CD14-positive monocyte (primary cell): ENCODE measurements at regions not wholly inside any gene's neighbourhood (a gene's known extent, or its start where the extent isn't known, plus 50 kb on each side); places are given as distances from the start of the nearest gene placed in this dataset.

Experiments
- DNase-seq, 3 donors: peaks; one replicate each; pipeline ENCODE4 v3.0.0-alpha.2; 2011 to 2022
- H2AFZ ChIP-seq: 2 replicates; pipeline ENCODE4 v1.6.0; 2012; ENCODE audit warnings: mild to moderate bottlenecking, low read depth, low read length, inconsistent platforms; ENCODE audit not compliant: insufficient read depth, poor library complexity, severe bottlenecking
- H3K27ac ChIP-seq, 2 donors: 1 replicate in 1 of 2; 2 replicates in 1 of 2; pipeline ENCODE4 v1.5.1; 2012 to 2013; ENCODE audit warnings: low read length in 2 of 2, control low read depth in 1 of 2, inconsistent platforms in 1 of 2, low read depth in 1 of 2, mild to moderate bottlenecking in 1 of 2
- H3K27me3 ChIP-seq, 2 donors: one replicate each; pipeline versions ENCODE4 v1.6.0 to v1.6.1; 2011 to 2013; ENCODE audit warnings: low read length in 2 of 2; ENCODE audit not compliant: control insufficient read depth in 2 of 2, insufficient read depth in 2 of 2
- H3K36me3 ChIP-seq, 2 donors: replicated peaks in 1 of 2; 1 replicate in 1 of 2; 2 replicates in 1 of 2; pipeline versions ENCODE4 v1.5.1 to v1.6.1; 2012 to 2013; ENCODE audit warnings: low read length in 2 of 2, control low read depth in 1 of 2, inconsistent platforms in 1 of 2, mild to moderate bottlenecking in 1 of 2; ENCODE audit not compliant: insufficient read depth in 2 of 2, control insufficient read depth in 1 of 2
- H3K4me1 ChIP-seq, 2 donors: 1 replicate in 1 of 2; 2 replicates in 1 of 2; pipeline versions ENCODE4 v1.5.1 to v1.6.1; 2012 to 2013; ENCODE audit warnings: low read length in 2 of 2, control low read depth in 1 of 2, inconsistent platforms in 1 of 2, mild to moderate bottlenecking in 1 of 2, moderate library complexity in 1 of 2; ENCODE audit not compliant: insufficient read depth in 2 of 2, control insufficient read depth in 1 of 2
- H3K4me2 ChIP-seq: replicated peaks from 2 replicates; pipeline ENCODE3; 2012; ENCODE audit warnings: low read length, moderate library complexity, mild to moderate bottlenecking; ENCODE audit not compliant: poor library complexity, severe bottlenecking; ENCODE audit errors: extremely low read depth
- H3K4me3 ChIP-seq, 3 experiments: fragments of 200-600 bp in 1 of 3; sonication (generic) in 1 of 3; replicated peaks in 1 of 3; 1 replicate in 2 of 3; 2 replicates in 1 of 3; pipeline ENCODE4 v1.5.1; 2011 to 2013; ENCODE audit warnings: low read length in 3 of 3, mild to moderate bottlenecking in 3 of 3, control low read depth in 2 of 3, low read depth in 2 of 3, inconsistent platforms in 1 of 3, moderate library complexity in 1 of 3
- H3K79me2 ChIP-seq: 2 replicates; pipeline ENCODE4 v1.6.0; 2012; ENCODE audit warnings: mild to moderate bottlenecking, control low read depth, inconsistent platforms, low read length, moderate library complexity; ENCODE audit not compliant: insufficient read depth
- H3K9ac ChIP-seq: 2 replicates; pipeline ENCODE4 v1.6.0; 2017; ENCODE audit warnings: low read length, mild to moderate bottlenecking; ENCODE audit not compliant: insufficient read depth, poor library complexity, severe bottlenecking
- H3K9me3 ChIP-seq, 2 donors: replicated peaks in 1 of 2; 1 replicate in 1 of 2; 2 replicates in 1 of 2; pipeline versions ENCODE4 v1.5.1 to v1.6.1; 2012 to 2013; ENCODE audit warnings: low read length in 2 of 2, control low read depth in 1 of 2; ENCODE audit not compliant: control insufficient read depth in 1 of 2, insufficient read depth in 1 of 2
- H4K20me1 ChIP-seq: 2 replicates; pipeline ENCODE4 v1.6.0; 2012; ENCODE audit warnings: mild to moderate bottlenecking, low read length, control low read depth, moderate library complexity; ENCODE audit not compliant: insufficient read depth
- H3K27ac Mint-ChIP-seq, 7 donors: one replicate each; pipeline ENCODE4 v1.8.0; 2020; ENCODE audit warnings: mild to moderate bottlenecking in 7 of 7, mixed read lengths in 7 of 7, moderate library complexity in 6 of 7, inconsistent platforms in 2 of 7
- H3K27me3 Mint-ChIP-seq, 3 donors: one replicate each; pipeline ENCODE4 v1.8.0; 2021 to 2022; ENCODE audit warnings: low read depth in 3 of 3, mild to moderate bottlenecking in 3 of 3, mixed read lengths in 3 of 3, moderate library complexity in 3 of 3, inconsistent platforms in 1 of 3
- H3K36me3 Mint-ChIP-seq, 2 donors: one replicate each; pipeline ENCODE4 v1.8.0; 2020; ENCODE audit warnings: mixed read lengths in 2 of 2, inconsistent platforms in 1 of 2, mild to moderate bottlenecking in 1 of 2
- H3K4me1 Mint-ChIP-seq: one replicate; pipeline ENCODE4 v1.8.0; 2020; ENCODE audit warnings: mild to moderate bottlenecking, mixed read lengths
- H3K4me3 Mint-ChIP-seq, 2 donors: one replicate each; pipeline ENCODE4 v1.8.0; 2020; ENCODE audit warnings: mild to moderate bottlenecking in 2 of 2, mixed read lengths in 2 of 2, moderate library complexity in 1 of 2
- H3K9me3 Mint-ChIP-seq, 7 donors: one replicate each; pipeline ENCODE4 v1.8.0; 2020 to 2022; ENCODE audit warnings: mixed read lengths in 7 of 7, mild to moderate bottlenecking in 6 of 7, moderate library complexity in 6 of 7, inconsistent platforms in 2 of 7
- WGBS: methylation state at CpG from one replicate; pipeline ENCODE4 v1.1.5; 2013; ENCODE audit warnings: missing lambda C conversion rate; ENCODE audit not compliant: insufficient coverage; 5-methylcytosine and 5-hydroxymethylcytosine counted together
- intact Hi-C, 2 donors: fragments of 100-400 bp; cut with micrococcal nuclease; formaldehyde crosslinking; loops; one replicate each; pipeline versions ENCODE4 v1.15.0 to v1.15.1; 2023
- TF ChIP-seq, protein P1 (sequence below): fragments of 200-600 bp; IDR thresholded peaks from one replicate; pipeline ENCODE4 v1.8.0; 2022; ENCODE audit warnings: antibody characterized with exemption, mild to moderate bottlenecking

DNA sequence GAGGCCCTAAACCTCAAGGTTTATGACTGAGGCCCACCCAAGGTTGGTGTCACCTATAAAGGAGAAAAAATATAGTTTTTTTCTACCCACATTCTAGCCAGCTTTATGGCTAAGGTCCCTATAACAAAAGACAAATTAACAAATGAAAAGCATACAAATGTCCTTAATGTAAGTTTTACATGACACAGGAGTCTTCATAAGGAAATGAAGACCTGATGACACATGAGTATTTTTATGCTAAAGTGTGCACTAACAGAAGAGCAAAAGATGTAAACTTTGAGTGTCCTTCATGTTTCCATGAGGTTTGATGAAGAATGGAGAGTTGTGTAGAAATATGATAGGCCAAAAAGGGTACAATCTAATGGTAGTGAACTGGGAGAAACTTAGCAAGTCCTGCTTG, 114.7 kb upstream of the INTU start:
- Mint-ChIP-seq H3K4me3 (no peak overlapping the region), H3K27ac (no peak overlapping the region), H3K9me3 (peaks cover 0 to 8% (median 2%) of the 10 kb centered on the region in 7 donors), H3K27me3 (peaks cover 0 to 2% (median 0%) of the 10 kb centered on the region in 3 donors), H3K4me1 (no peaks in the 10 kb centered on the region), H3K36me3 (no peaks in the 10 kb centered on the region)
- H3K36me3 ChIP-seq = no peaks in the 10 kb centered on the region
- H3K4me3 ChIP-seq = no peak overlapping the region
- no peaks in the 10 kb centered on the region for H3K4me1 ChIP-seq
- no peak for DNase-seq
- no peak overlapping the region for H2AFZ ChIP-seq
- H3K79me2 ChIP-seq = no peaks in the 10 kb centered on the region
- TF ChIP-seq, protein P1, sequence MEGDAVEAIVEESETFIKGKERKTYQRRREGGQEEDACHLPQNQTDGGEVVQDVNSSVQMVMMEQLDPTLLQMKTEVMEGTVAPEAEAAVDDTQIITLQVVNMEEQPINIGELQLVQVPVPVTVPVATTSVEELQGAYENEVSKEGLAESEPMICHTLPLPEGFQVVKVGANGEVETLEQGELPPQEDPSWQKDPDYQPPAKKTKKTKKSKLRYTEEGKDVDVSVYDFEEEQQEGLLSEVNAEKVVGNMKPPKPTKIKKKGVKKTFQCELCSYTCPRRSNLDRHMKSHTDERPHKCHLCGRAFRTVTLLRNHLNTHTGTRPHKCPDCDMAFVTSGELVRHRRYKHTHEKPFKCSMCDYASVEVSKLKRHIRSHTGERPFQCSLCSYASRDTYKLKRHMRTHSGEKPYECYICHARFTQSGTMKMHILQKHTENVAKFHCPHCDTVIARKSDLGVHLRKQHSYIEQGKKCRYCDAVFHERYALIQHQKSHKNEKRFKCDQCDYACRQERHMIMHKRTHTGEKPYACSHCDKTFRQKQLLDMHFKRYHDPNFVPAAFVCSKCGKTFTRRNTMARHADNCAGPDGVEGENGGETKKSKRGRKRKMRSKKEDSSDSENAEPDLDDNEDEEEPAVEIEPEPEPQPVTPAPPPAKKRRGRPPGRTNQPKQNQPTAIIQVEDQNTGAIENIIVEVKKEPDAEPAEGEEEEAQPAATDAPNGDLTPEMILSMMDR = no peak
- H3K9me3 ChIP-seq = no peaks in the 10 kb centered on the region
- no peaks in the 10 kb centered on the region for H4K20me1 ChIP-seq
- intact Hi-C loops = no loop called here
- H3K9ac ChIP-seq = no peak overlapping the region
- no peak overlapping the region for H3K27ac ChIP-seq
- no peaks in the 10 kb centered on the region for H3K27me3 ChIP-seq
- H3K4me2 ChIP-seq = no peak overlapping the region

DNA sequence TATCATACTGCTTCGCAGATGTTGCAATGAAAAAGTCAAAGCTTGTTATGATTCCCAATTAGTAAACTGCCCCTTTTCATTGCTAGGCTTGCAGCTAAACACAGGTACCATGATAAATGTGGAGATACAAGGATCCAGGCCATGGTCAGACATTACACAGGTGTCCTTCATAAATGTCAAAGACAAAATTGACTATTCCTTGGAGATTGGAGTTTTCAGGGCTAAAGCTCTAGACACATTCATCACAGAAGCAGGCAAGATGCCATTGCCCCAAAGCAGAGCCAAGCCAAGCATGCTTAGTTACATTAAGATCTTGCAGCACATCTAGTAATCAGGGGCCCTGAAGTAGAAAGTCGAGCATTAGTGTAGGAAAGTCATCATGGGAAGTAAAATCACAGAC, 111.3 kb upstream of the INTU start:
- H3K27ac ChIP-seq = no peak overlapping the region
- TF ChIP-seq, protein P1 = no peak
- H3K9ac ChIP-seq = no peak overlapping the region
- H3K27me3 Mint-ChIP-seq = peaks cover 0 to 3% (median 0%) of the 10 kb centered on the region in 3 donors
- H2AFZ ChIP-seq = no peak overlapping the region
- WGBS = 86% methylated on average over 1 of the region's 2 CpGs
- no peaks in the 10 kb centered on the region for H3K4me1 ChIP-seq
- H3K36me3 Mint-ChIP-seq = no peaks in the 10 kb centered on the region
- H3K4me3 ChIP-seq = no peak overlapping the region
- H3K9me3 ChIP-seq = no peaks in the 10 kb centered on the region
- H4K20me1 ChIP-seq = no peaks in the 10 kb centered on the region
- H3K4me3 Mint-ChIP-seq = no peak overlapping the region
- H3K4me1 Mint-ChIP-seq = no peaks in the 10 kb centered on the region
- H3K36me3 ChIP-seq = no peaks in the 10 kb centered on the region
- H3K27me3 ChIP-seq = no peaks in the 10 kb centered on the region
- no peak for DNase-seq
- intact Hi-C loops = no loop called here
- H3K79me2 ChIP-seq = no peaks in the 10 kb centered on the region
- no peak overlapping the region for H3K27ac Mint-ChIP-seq
- peaks cover 0 to 6% (median 2%) of the 10 kb centered on the region in 7 donors for H3K9me3 Mint-ChIP-seq
- no peak overlapping the region for H3K4me2 ChIP-seq
